Cardiac fibroblast (primary cell): ENCODE measurements at regions not wholly inside any gene's neighbourhood (a gene's known extent, or its start where the extent isn't known, plus 50 kb on each side); places are given as distances from the start of the nearest gene placed in this dataset.
"Not testable (repeated sequence)": the region's sequence is repeated elsewhere in the genome, so short reads cannot be mapped to it uniquely, and the experiment has no call there.

Source experiments
- DNase-seq, 2 donors: peaks; one replicate each; pipeline versions ENCODE4 v3.0.0 to v3.0.0-alpha.2; 2010; ENCODE audit warnings: low read depth in 2 of 2
- H3K4me3 ChIP-seq, 2 donors: replicated peaks in 1 of 2; 1 replicate in 1 of 2; 2 replicates in 1 of 2; pipeline ENCODE4 v1.5.1; 2011; ENCODE audit warnings: low read depth in 2 of 2, low read length in 2 of 2, mild to moderate bottlenecking in 2 of 2, moderate library complexity in 1 of 2
- CTCF ChIP-seq: IDR thresholded peaks from one replicate; pipeline ENCODE4 v1.5.1; 2011; ENCODE audit warnings: low read depth, mild to moderate bottlenecking, low read length, inconsistent platforms

- TF ChIP-seq CTCF = no peak
- no peak overlapping the region for H3K4me3 ChIP-seq
- no peak for DNase-seq
These were observed 595.9 kb downstream of the CENPC start for GRCh38 chr4:66949419-66949818.

GRCh38 chr4:66946761-66947160 is 598.5 kb downstream of the CENPC start:
- no peak for DNase-seq
- H3K4me3 ChIP-seq = no peak overlapping the region
- no peak for TF ChIP-seq CTCF

GRCh38 chr4:66943112-66943511 is 602.2 kb downstream of the CENPC start:
- no peak overlapping the region for H3K4me3 ChIP-seq
- TF ChIP-seq CTCF = no peak
- DNase-seq = no peak

- not testable (repeated sequence) for H3K4me3 ChIP-seq, DNase-seq
These were observed 613.3 kb downstream of the CENPC start for GRCh38 chr4:66931981-66932380.

GRCh38 chr4:66930206-66930605 is 615.1 kb downstream of the CENPC start:
- no peak for TF ChIP-seq CTCF
- H3K4me3 ChIP-seq = no peak overlapping the region
- DNase-seq = no peak

- no peak overlapping the region for H3K4me3 ChIP-seq
- DNase-seq = no peak
- TF ChIP-seq CTCF = no peak
These were observed 615.6 kb downstream of the CENPC start for GRCh38 chr4:66929748-66930147.

- H3K4me3 ChIP-seq, DNase-seq: not testable (repeated sequence)
These were observed 616.4 kb downstream of the CENPC start for GRCh38 chr4:66928881-66929280.

- H3K4me3 ChIP-seq = no peak overlapping the region
- DNase-seq = no peak
- TF ChIP-seq CTCF = no peak
These were observed 617.4 kb downstream of the CENPC start for GRCh38 chr4:66927937-66928336.
